Left colon (tissue), 2 donors: ENCODE measurements at regions not wholly inside any gene's neighbourhood (a gene's known extent, or its start where the extent isn't known, plus 50 kb on each side); places are given as distances from the start of the nearest gene placed in this dataset.

Source experiments
- ATAC-seq: fragments of 200-7000 bp; cut with Tn5 transposase; one replicate; pipeline ENCODE4 v1.9.1; 2020; ENCODE audit warnings: mild to moderate bottlenecking, moderate library complexity
- DNase-seq, 2 donors: peaks; one replicate each; pipeline ENCODE4 v3.0.0-alpha.2; 2020
- intact Hi-C, 2 donors: fragments of 100-400 bp; cut with DNase I in 1 of 2; cut with micrococcal nuclease in 1 of 2; formaldehyde crosslinking; loops; one replicate each; pipeline versions ENCODE4 v1.11.2 to v1.14.0; 2022; cut with DNase I, micrococcal nuclease
- donor health status: DM: no; HTN: no; CAD: no.
- donor health status: DM: yes; HTN: yes; CAD: no.

GRCh38 chrX:7261672-7262332 lies 113.8 kb upstream of the PUDP start:
- no peak for DNase-seq
- no peak for ATAC-seq
- intact Hi-C loops: no loop called here

- intact Hi-C loops: no loop called here
- no peak for DNase-seq
- no peak for ATAC-seq
Observed at GRCh38 chrX:7254144-7254543, 106.2 kb upstream of the PUDP start.

DNA sequence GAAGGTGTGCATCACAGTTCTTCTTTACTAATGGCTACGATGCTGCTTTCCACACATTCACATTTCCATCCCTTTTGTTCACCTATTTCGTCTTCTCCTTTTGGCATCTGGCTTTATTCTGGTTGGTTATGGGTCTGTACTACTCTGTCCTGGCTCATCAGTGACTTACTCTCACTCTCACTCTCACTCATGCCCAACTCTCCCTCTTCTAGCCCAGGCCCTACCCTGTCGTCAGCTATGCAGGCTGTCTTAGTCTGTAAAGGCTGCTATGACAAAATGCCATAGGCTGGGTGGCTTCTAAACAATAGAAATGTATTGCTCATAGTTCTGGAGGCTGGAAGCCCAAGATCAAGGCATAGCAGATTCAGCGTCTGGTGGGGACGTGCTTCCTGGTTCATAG lies 105.6 kb upstream of the PUDP start:
- ATAC-seq: no peak
- intact Hi-C loops: no loop called here
- DNase-seq: no peak

- intact Hi-C loops: no loop called here
- DNase-seq (peak; percentile 41 to 60), ATAC-seq (peak; percentile 99)
Observed at GRCh38 chrX:7252013-7252610, 104.2 kb upstream of the PUDP start.

- intact Hi-C loops: no loop called here
- no peak for DNase-seq
- no peak for ATAC-seq
Observed at GRCh38 chrX:7247346-7247745, 99.4 kb upstream of the PUDP start.

DNA sequence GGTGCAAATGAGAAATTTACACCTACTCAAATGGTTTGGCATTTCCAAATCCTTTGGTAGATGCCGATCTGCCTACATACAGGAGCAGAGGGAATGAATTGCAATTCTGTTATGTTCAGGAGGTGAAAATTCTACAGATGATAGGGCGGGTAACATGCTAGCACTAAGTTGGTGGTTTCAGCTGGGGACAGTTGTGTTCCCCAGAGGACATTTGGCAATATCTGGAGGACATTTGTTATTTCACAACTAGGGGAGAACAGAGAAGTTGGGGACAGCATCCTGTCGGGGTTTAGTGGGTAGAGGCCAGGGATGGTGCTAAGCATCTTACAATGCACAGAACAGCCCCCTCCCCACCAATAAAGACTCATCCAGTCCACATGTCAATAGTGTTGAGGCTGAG lies 96.5 kb upstream of the PUDP start:
- DNase-seq (no peak), ATAC-seq (no peak)
- intact Hi-C loops: no loop called here

GRCh38 chrX:7242613-7243012 lies 94.7 kb upstream of the PUDP start:
- ATAC-seq (no peak), DNase-seq (no peak)
- intact Hi-C loops: no loop called here

- DNase-seq: no peak
- intact Hi-C loops: no loop called here
- no peak for ATAC-seq
Observed at GRCh38 chrX:7240929-7241328, 93.0 kb upstream of the PUDP start.

DNA sequence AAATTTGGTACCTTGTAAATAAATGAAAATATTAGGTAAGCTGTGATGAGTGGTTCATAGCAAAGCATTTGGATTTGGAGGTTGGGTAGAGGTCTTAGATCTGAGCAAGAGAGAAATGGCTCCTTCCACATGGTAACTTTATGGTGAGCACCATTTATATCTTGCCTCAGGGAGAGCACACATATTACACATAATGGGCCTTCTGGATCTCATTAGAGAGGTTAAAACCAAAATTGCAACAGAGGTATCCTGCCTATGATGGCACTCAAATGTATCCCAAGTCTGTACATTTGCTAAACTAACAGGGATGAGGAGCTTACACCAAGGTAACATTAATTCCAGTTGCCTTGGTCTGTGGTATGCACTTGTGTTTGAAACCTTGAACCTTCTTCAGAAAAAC lies 87.1 kb upstream of the PUDP start:
- ATAC-seq: no peak
- intact Hi-C loops: no loop called here

GRCh38 chrX:7233580-7234406 lies 85.8 kb upstream of the PUDP start:
- DNase-seq: no peak
- intact Hi-C loops: no loop called here
- no peak for ATAC-seq

More for the DNA sequence above, 87.1 kb upstream of the PUDP start:
- DNase-seq: no peak

DNA sequence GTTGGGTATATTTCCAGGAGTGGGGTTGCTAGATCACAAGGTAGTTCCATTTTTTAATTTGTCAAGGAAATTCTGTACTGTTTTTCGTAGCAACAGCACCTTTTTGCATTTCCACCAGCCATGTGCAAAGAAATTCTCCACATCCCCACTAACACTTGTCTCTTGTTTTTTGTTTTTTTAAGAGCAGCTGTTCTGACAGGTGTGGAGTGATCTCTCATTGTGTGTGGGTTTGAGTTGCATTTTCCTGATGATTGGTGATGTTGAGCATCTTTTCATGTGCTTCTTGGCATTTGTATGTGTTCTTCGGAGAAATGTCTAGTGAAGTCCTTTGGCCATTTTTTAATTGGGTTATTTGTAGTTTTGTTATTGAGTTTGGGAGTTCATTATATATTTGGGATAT lies 80.3 kb upstream of the PUDP start:
- intact Hi-C loops: no loop called here
- no peak for DNase-seq
- no peak for ATAC-seq

DNA sequence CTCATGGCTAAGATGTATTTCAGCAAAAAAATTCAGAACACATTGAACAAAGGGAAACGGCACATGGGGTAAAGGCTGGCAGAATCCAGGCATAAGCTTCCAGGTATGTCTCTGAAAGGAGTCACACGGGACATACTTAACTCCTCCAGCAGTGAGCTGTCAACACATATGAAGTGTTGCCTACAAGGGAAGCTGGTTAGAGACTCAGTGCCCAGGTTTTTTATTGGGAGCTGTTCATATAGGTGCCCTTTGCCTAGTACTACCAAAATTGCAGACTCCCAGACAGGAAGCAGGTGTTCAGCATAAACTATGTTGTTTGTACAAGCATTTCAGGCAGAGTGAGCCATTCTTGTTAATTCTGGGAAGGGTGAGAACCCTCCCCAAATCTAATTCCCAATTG lies 77.4 kb upstream of the PUDP start:
- intact Hi-C loops: no loop called here
- DNase-seq: no peak
- peak; percentile 85 for ATAC-seq

DNA sequence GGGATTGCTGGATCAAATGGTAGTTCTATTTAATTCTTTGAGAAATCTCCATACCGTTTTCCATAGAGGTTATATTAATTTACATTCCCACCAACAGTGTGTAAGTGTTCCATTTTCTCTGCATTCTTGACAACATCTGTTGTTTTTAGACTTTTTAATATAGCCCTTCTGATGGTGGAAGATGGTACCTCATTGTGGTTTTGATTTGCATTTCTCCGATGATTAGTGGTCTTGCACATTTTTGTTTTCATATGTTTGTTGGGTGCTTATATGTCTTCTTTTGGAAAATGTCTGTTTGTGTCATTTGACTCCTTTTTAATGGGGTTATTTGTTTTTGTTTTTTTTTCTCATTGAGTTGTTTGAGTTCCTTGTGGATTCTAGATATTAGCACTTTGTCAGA lies 75.3 kb upstream of the PUDP start:
- DNase-seq: no peak
- ATAC-seq: no peak
- intact Hi-C loops: no loop called here

GRCh38 chrX:7220121-7220520 lies 72.2 kb upstream of the PUDP start:
- intact Hi-C loops: no loop called here
- DNase-seq (no peak), ATAC-seq (no peak)

DNA sequence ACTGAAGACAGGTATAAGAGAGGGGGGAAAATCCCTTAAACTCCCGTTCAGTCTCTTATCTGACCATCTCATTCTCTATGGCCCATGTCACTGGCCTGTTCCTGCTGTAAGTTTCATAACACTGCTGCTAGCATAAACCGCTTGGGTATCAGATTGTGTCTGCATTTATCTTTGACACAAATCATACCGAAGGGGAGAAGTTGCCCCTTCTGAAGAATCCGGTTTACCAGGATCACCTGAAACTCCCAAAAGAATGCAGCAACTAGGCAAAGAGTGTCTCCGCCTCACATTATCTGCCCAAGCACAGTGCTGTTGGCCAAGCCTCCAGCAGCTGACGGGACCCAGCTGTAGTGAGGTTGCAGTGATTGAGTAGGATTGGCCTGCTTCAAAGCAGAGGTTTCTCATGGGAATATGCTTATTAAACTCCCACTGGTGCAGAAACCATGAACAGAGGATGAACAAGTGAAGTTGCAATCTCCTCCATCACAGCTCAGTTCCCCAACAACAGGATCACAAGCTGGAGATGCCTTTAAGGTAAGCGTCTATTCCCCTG lies 71.3 kb upstream of the PUDP start:
- DNase-seq (no peak), ATAC-seq (no peak)
- intact Hi-C loops: no loop called here

DNA sequence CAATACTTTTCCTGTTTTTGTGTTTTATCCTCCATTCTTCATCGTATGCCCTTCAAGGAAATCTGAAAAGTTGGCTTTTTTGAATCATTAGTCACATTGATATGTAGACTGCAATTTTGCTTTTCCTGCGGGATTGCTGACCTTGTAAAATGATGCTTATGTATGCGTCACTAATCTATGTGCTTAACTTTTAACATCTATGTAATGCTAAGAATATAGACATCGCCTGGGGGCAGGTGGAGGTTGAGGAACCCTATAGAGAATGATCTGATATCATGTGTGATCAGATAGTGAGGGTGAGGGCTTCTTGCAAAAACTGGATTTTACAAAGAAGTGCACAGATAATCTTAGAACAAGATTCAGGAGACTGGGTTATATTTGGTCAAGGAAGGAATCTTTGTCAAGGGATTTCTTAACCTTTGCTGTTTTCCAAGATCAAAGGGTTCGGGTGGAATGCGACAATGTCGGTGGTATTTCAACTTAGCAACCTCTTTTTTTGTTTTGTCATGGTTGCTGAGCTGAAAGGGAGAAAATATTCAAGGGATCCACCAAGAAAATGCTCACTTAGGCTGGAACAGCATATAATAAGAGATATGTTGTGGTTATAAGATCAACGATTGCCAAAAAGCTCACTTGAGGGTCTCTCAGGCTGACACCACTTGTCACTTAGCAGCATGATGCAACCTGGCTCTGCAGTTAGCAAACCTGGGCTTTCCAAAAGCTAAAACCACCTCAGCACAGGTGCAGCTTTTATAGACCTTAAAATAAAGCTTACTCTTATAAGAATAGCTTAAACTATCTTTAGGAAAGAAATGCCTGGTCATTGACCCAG lies 70.6 kb upstream of the PUDP start:
- no peak for DNase-seq
- no peak for ATAC-seq
- intact Hi-C loops: no loop called here

DNA sequence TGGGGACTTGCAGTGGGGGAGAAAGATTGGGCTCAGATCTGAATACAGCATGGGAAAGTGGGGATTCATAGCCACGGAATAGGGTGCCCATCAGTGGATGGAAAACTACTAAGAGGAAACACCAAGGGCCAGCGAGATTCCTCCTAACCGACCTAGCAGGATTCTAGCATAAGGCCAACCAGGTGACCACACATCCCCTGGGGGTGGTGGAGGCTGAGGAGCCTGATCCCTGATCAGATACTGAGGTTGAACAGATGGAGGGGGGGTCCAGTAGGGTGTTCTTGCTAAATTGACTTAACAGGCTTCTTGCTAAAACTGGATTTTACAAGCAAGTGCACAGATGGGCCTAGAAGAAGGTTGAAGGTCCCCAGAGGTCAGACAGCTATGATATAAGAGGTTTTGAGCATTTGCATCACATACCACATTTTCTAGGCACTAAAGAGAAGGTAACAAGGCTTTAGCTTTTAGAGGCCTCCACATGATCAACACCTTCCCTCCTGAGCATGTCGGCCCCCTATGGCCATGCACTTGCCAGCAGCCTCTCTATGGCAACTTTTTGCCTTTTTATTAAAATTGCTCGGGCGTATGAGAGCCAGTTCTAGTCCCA lies 69.1 kb upstream of the PUDP start:
- no peak for DNase-seq
- intact Hi-C loops: no loop called here
- ATAC-seq: no peak

DNA sequence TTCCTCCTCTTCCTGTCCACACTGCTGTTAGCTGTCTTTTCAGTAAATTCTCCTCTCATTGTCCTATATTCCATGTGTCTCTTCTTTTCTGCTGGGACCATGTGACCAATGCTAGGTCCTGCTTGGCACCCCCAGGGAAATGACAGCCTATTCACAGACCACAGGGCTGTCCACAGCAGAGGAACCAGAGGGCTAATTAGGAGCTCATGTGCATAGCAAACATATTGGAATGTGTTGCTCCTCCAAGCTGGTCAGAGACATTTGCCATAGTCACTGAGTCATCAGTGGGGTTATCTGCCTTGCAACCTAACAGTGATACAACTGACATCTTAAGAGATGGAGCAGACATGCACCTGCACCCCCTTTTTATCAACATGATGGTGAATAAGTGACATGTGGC lies 67.9 kb upstream of the PUDP start:
- intact Hi-C loops: no loop called here
- ATAC-seq (no peak), DNase-seq (no peak)

DNA sequence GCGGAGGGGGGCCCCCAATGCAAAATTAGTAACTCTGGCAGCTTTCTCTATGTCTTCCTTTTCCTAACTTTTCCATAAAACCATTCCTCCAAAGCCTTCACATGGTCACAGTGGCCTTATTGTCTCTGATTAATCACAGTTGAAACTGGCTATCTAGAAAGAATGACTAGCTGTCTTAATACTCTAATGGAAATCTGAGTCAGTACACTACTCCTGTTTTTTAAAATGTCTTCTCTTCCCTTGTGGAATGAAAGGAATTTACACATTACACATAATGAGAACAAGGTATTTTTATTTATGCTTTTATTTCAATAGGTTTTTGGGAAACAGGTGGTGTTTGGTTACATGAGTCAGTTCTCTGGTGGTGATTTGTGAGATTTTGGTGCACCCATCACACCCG lies 66.3 kb upstream of the PUDP start:
- ATAC-seq (no peak), DNase-seq (no peak)
- intact Hi-C loops: no loop called here
